ENCODE measurements at regions not wholly inside any gene's neighbourhood (a gene's known extent, or its start where the extent isn't known, plus 50 kb on each side); places are given as distances from the start of the nearest gene placed in this dataset.

- CTCF ChIA-PET: no interaction called here
Observed at GRCh38 chr16:54564841-54565240, 278.3 kb upstream of the IRX3 start.

GRCh38 chr16:54554581-54554980 is 268.0 kb upstream of the IRX3 start:
- ChIA-PET POLR2A (no interaction called here), CTCF (no interaction called here)
- no peak overlapping the region for H3K4me3 ChIP-seq (ENCODE audit: low read depth, low read length)
- DNase-seq (ENCODE audit: low read depth, low spot score): no peak
- no peak for TF ChIP-seq CTCF (IDR thresholded peaks at IDR 0.05; ENCODE audit: insufficient read depth, low read length, missing control alignments)

More at GRCh38 chr16:54564841-54565240, 278.3 kb upstream of the IRX3 start:
- POLR2A ChIA-PET: no interaction called here
- TF ChIP-seq CTCF (IDR thresholded peaks at IDR 0.05; ENCODE audit: insufficient read depth, low read length, missing control alignments): no peak
- no peak overlapping the region for H3K4me3 ChIP-seq (ENCODE audit: low read depth, low read length)
- no peak for DNase-seq (ENCODE audit: low read depth, low spot score)

- ChIA-PET CTCF (interaction anchor here (1.7 kb wide), 1 partner anchor 10 kb away, joined by 4 read pairs; no protein-coding TSS in a partner anchor), POLR2A (no interaction called here)
- TF ChIP-seq CTCF (IDR thresholded peaks at IDR 0.05; ENCODE audit: insufficient read depth, low read length, missing control alignments): no peak
- DNase-seq (ENCODE audit: low read depth, low spot score): no peak
- H3K4me3 ChIP-seq (ENCODE audit: low read depth, low read length): no peak overlapping the region
Observed at GRCh38 chr16:54548281-54548680, 261.7 kb upstream of the IRX3 start.

- TF ChIP-seq CTCF (IDR thresholded peaks at IDR 0.05; ENCODE audit: insufficient read depth, low read length, missing control alignments): no peak
- no peak overlapping the region for H3K4me3 ChIP-seq (ENCODE audit: low read depth, low read length)
- POLR2A ChIA-PET: interaction anchor here (0.5 kb wide), 1 partner anchor 219 kb away, joined by 3 read pairs; no protein-coding TSS in a partner anchor
- CTCF ChIA-PET: no interaction called here
- no peak for DNase-seq (ENCODE audit: low read depth, low spot score)
Observed at GRCh38 chr16:54547052-54547451, 260.5 kb upstream of the IRX3 start.

GRCh38 chr16:54546521-54546920 is 259.9 kb upstream of the IRX3 start:
- no peak for TF ChIP-seq CTCF (IDR thresholded peaks at IDR 0.05; ENCODE audit: insufficient read depth, low read length, missing control alignments)
- CTCF ChIA-PET: no interaction called here
- POLR2A ChIA-PET: no interaction called here
- DNase-seq (ENCODE audit: low read depth, low spot score): no peak
- no peak overlapping the region for H3K4me3 ChIP-seq (ENCODE audit: low read depth, low read length)

- no peak overlapping the region for H3K4me3 ChIP-seq (ENCODE audit: low read depth, low read length)
- ChIA-PET POLR2A (no interaction called here), CTCF (no interaction called here)
- no peak for TF ChIP-seq CTCF (IDR thresholded peaks at IDR 0.05; ENCODE audit: insufficient read depth, low read length, missing control alignments)
- no peak for DNase-seq (ENCODE audit: low read depth, low spot score)
Observed at GRCh38 chr16:54545854-54546511, 259.4 kb upstream of the IRX3 start.
